Type B pancreatic cell (in vitro differentiated cells): ENCODE measurements at regions not wholly inside any gene's neighbourhood (a gene's known extent, or its start where the extent isn't known, plus 50 kb on each side); places are given as distances from the start of the nearest gene placed in this dataset.
A peak's percentile ranks its signal among the peaks of the same experiment; 100 is the strongest.
"Not testable (repeated sequence)": the region's sequence is repeated elsewhere in the genome, so short reads cannot be mapped to it uniquely, and the experiment has no call there.

Experiments
- DNase-seq: peaks from one replicate; pipeline ENCODE4 v3.0.0; 2021; ENCODE audit warnings: mixed read lengths; ENCODE audit not compliant: unreplicated experiment; ENCODE audit errors: extremely low spot score
- H3K27ac Mint-ChIP-seq: 2 replicates; pipeline ENCODE4 v1.8.0; 2021; ENCODE audit warnings: mild to moderate bottlenecking, mixed read lengths
- H3K27me3 Mint-ChIP-seq: 2 replicates; pipeline ENCODE4 v1.8.0; 2021; ENCODE audit warnings: mixed read lengths
- H3K36me3 Mint-ChIP-seq: 2 replicates; pipeline ENCODE4 v1.8.0; 2021; ENCODE audit warnings: mixed read lengths
- H3K4me1 Mint-ChIP-seq: one replicate; pipeline ENCODE4 v1.8.0; 2021; ENCODE audit warnings: mixed read lengths; ENCODE audit not compliant: unreplicated experiment
- H3K4me3 Mint-ChIP-seq: 2 replicates; pipeline ENCODE4 v1.8.0; 2021; ENCODE audit warnings: mild to moderate bottlenecking, mixed read lengths
- H3K9me3 Mint-ChIP-seq: 2 replicates; pipeline ENCODE4 v1.8.0; 2021; ENCODE audit warnings: mixed read lengths
- CTCF ChIP-seq: fragments of 200-600 bp; sonication (generic); conservative IDR thresholded peaks from 2 replicates; pipeline ENCODE4 v1.5.0; 2021; ENCODE audit warnings: antibody characterized with exemption, mild to moderate bottlenecking

DNA sequence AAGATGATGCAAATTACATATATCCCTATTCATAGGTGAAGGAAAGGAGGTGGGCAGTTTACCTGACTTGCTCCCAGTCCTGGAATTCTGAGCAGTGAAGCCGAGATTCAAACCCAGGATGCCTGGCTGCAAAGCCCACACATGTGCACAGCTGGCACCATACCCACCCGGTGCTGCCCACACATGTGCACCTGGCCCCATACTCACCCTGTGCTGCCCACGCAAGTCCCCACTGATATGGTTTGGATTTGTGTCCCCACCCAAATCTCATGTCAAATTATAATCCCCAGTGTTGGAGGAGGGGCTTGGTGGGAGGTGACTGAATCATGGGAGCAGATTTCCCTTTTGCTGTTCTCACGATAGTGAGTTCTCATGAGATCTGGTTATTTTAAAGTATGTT lies 179.2 kb upstream of the C14orf180 start:
- Mint-ChIP-seq H3K9me3 (peaks cover 14% of the 10 kb centered on the region), H3K4me3 (no peak overlapping the region), H3K27me3 (peaks cover 20% of the 10 kb centered on the region), H3K36me3 (no peaks in the 10 kb centered on the region), H3K4me1 (peaks cover 4% of the 10 kb centered on the region), H3K27ac (no peak overlapping the region)
- TF ChIP-seq CTCF, result no peak
- peak; percentile 56 for DNase-seq

- Mint-ChIP-seq H3K9me3 (peaks cover 14% of the 10 kb centered on the region), H3K27ac (no peak overlapping the region), H3K4me3 (no peak overlapping the region), H3K27me3 (peaks cover 27% of the 10 kb centered on the region), H3K36me3 (no peaks in the 10 kb centered on the region), H3K4me1 (peaks cover 4% of the 10 kb centered on the region)
- no peak for DNase-seq
- TF ChIP-seq CTCF, result no peak
Observed at GRCh38 chr14:104401785-104402184, 177.8 kb upstream of the C14orf180 start.

- not testable (repeated sequence) for H3K4me3 Mint-ChIP-seq, H3K9me3 Mint-ChIP-seq, DNase-seq, H3K4me1 Mint-ChIP-seq, H3K36me3 Mint-ChIP-seq, H3K27ac Mint-ChIP-seq
- peaks cover 31% of the 10 kb centered on the region for H3K27me3 Mint-ChIP-seq
Observed at GRCh38 chr14:104402303-104402702, 177.3 kb upstream of the C14orf180 start.

DNA sequence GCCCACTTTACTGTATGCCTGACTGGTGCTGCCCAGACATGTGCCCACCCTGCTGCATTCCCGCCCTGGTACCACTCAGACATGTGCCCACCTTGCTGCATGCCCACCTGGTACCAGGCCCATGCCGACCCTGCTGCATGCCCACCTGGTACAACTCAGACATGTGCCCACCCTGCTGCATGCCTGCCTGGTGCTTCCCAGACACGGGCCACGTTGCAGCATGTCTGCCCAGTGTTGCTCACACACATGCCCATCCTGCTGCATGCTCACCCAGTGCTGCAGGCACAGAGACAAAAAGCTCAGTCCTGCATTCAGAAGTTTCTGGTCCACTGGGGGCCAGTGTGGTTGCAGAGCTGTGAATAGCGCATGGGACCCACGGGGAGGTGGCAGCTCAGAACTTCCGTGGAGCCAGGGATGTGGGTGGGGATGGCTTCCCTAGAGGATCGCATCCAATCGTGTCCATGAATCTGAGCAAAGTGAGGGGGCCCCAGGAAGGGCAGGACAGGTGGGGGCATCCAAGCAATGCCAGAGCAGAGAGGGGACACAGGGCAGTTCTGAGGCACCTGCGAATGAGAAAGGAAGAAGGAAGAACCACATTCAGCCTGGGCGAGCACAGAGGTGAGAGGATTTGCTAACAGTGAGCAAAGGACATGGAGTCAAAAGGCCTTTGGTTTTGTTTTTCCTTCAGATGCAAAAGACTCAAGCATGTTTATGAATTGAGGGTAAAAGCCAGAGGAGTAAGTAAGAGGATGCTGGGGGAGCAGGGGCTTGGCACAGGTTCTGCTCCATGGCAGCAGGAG lies 175.9 kb upstream of the C14orf180 start:
- H3K27ac Mint-ChIP-seq, result no peak overlapping the region
- no peak overlapping the region for H3K4me3 Mint-ChIP-seq
- H3K9me3 Mint-ChIP-seq, result peaks cover 5% of the 10 kb centered on the region
- peaks cover 4% of the 10 kb centered on the region for H3K4me1 Mint-ChIP-seq
- DNase-seq, result peak; percentile 49
- no peaks in the 10 kb centered on the region for H3K36me3 Mint-ChIP-seq
- TF ChIP-seq CTCF, result no peak
- peaks cover 40% of the 10 kb centered on the region for H3K27me3 Mint-ChIP-seq

DNA sequence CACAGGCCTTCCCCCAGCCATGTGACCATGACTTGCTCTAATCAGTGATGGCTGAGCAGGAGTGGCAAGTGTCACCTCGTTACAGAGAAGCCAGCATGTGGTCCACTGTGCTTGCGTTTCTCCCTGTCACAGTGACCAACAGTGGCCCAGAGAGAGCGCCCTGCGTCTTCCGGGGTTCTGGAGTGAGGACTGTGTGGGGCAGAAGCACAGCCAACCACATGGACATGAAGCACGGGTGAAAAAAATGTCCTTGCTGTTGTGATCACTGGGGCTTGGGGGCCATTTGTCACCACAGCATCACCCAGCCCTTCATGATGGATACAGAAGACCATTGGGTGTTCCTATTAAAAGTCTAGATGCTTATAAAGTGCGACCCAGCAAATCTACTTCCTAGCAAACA lies 174.6 kb upstream of the C14orf180 start:
- Mint-ChIP-seq H3K27me3 (peaks cover 46% of the 10 kb centered on the region), H3K36me3 (no peaks in the 10 kb centered on the region), H3K27ac (no peak overlapping the region), H3K4me3 (no peak overlapping the region), H3K9me3 (peaks cover 12% of the 10 kb centered on the region), H3K4me1 (peaks cover 1% of the 10 kb centered on the region)
- DNase-seq, result no peak
- no peak for TF ChIP-seq CTCF

- Mint-ChIP-seq H3K9me3 (peaks cover 12% of the 10 kb centered on the region), H3K36me3 (no peaks in the 10 kb centered on the region), H3K27ac (no peak overlapping the region), H3K4me1 (no peaks in the 10 kb centered on the region), H3K27me3 (peaks cover 46% of the 10 kb centered on the region), H3K4me3 (no peak overlapping the region)
- no peak for TF ChIP-seq CTCF
- no peak for DNase-seq
Observed at GRCh38 chr14:104405360-104406226, 174.0 kb upstream of the C14orf180 start.
